K562 (cell line): ENCODE measurements at regions not wholly inside any gene's neighbourhood (a gene's known extent, or its start where the extent isn't known, plus 50 kb on each side); places are given as distances from the start of the nearest gene placed in this dataset.

Source experiments
- CEBPB ChIP-seq: fragments of 450-650 bp; IDR thresholded peaks from 2 replicates; pipeline ENCODE4 v1.6.1; 2016; ENCODE audit warnings: missing genetic modification characterization, missing compliant biosample characterization
- GATAD2A ChIP-seq: fragments of 450-650 bp; IDR thresholded peaks from 2 replicates; pipeline ENCODE4 v1.6.1; 2017
- MBD2 ChIP-seq: sonication (generic); IDR thresholded peaks from 2 replicates; pipeline ENCODE4 v1.6.1; 2016; ENCODE audit warnings: low read depth, borderline replicate concordance
- SMC3 ChIP-seq: conservative IDR thresholded peaks from 2 replicates; pipeline ENCODE4 v1.6.1; 2011; ENCODE audit warnings: low read depth, low read length, improper control_type of control experiment; ENCODE audit not compliant: insufficient read depth
- SREBF1 ChIP-seq: fragments of 150-350 bp; IDR thresholded peaks from 2 replicates; pipeline ENCODE4 v1.6.1; 2014; ENCODE audit warnings: antibody characterized with exemption, low read depth, low read length, borderline replicate concordance
- TF ChIP-seq, protein P1 (sequence below): fragments of 450-650 bp; IDR thresholded peaks from 2 replicates; pipeline ENCODE4 v1.6.1; 2016; ENCODE audit warnings: antibody characterized with exemption
- TF ChIP-seq, protein P2 (sequence below): fragments of 250-450 bp; sonication (Bioruptor Pico); IDR thresholded peaks from 2 replicates; pipeline ENCODE4 v1.4.0; 2020; ENCODE audit warnings: mild to moderate bottlenecking
- TF ChIP-seq, protein P3 (sequence below): sonication (generic); formaldehyde crosslinking; IDR thresholded peaks from 2 replicates; pipeline ENCODE4 v1.5.0; 2020; ENCODE audit warnings: missing genetic modification reagents
- TF ChIP-seq, protein P4 (sequence below): fragments of 450-650 bp; IDR thresholded peaks from 2 replicates; pipeline ENCODE4 v1.6.1; 2016; ENCODE audit warnings: borderline replicate concordance
- TF ChIP-seq, protein P5 (sequence below): fragments of 250-450 bp; sonication (Bioruptor Pico); IDR thresholded peaks from 2 replicates; pipeline ENCODE4 v1.5.0; 2021; ENCODE audit warnings: mild to moderate bottlenecking, borderline replicate concordance

DNA sequence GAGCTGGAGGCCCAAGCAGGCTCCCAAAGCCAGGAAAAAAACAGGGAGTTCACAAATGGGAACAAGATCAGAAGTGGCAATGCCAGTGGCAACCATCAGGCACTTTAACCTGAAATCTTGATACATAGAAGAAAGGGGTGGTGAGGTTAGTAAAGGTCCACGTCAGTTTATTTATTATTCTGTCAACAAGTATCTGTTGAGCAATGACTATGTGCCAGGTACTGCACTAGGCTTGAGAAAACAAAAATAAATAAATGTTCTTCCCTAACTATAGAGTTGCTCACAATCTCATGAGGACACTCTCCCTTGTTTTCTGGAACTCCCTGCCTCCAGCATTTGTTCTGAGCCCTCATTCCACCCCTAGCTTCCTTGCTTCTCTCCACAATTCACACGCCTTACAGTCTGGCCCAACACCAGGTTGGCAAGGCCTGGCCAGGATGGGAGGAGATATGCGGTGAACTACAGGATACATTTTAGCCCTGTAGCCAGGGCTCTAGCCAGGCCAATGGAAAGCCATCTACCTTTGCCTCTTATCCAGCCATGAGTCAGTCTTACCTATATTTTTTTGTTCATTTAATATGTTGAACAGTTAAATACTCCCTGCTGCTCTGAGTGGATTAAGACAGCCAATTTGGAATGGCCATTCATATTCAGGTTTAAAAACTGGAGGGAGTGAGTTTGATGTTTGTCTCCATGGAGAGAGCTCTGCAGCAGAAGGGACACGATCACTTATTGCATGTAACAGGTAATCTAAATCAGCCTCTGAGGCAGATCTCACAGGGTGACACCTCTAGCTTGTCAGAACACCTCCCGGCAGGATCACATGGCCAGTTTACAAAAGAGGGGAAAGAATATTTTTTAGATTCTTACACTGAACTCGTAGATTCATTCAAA, 161.9 kb upstream of the ATP11B start (continued):
- TF ChIP-seq, protein P1, sequence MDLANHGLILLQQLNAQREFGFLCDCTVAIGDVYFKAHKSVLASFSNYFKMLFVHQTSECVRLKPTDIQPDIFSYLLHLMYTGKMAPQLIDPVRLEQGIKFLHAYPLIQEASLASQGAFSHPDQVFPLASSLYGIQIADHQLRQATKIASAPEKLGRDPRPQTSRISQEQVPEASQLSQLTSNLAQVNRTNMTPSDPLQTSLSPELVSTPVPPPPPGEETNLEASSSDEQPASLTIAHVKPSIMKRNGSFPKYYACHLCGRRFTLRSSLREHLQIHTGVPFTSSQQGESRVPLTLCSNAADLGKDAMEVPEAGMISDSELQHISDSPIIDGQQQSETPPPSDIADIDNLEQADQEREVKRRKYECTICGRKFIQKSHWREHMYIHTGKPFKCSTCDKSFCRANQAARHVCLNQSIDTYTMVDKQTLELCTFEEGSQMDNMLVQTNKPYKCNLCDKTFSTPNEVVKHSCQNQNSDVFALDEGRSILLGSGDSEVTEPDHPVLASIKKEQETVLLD = no peak
- TF ChIP-seq SREBF1 (no peak), MBD2 (no peak), SMC3 (no peak), GATAD2A (no peak), CEBPB (tag) (no peak)
- TF ChIP-seq, protein P2, sequence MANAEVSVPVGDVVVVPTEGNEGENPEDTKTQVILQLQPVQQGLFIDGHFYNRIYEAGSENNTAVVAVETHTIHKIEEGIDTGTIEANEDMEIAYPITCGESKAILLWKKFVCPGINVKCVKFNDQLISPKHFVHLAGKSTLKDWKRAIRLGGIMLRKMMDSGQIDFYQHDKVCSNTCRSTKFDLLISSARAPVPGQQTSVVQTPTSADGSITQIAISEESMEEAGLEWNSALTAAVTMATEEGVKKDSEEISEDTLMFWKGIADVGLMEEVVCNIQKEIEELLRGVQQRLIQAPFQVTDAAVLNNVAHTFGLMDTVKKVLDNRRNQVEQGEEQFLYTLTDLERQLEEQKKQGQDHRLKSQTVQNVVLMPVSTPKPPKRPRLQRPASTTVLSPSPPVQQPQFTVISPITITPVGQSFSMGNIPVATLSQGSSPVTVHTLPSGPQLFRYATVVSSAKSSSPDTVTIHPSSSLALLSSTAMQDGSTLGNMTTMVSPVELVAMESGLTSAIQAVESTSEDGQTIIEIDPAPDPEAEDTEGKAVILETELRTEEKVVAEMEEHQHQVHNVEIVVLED (CRISPR knock-in tag) = no peak
- TF ChIP-seq, protein P3, sequence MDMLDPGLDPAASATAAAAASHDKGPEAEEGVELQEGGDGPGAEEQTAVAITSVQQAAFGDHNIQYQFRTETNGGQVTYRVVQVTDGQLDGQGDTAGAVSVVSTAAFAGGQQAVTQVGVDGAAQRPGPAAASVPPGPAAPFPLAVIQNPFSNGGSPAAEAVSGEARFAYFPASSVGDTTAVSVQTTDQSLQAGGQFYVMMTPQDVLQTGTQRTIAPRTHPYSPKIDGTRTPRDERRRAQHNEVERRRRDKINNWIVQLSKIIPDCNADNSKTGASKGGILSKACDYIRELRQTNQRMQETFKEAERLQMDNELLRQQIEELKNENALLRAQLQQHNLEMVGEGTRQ (CRISPR knock-in tag) = no peak
- TF ChIP-seq, protein P4, sequence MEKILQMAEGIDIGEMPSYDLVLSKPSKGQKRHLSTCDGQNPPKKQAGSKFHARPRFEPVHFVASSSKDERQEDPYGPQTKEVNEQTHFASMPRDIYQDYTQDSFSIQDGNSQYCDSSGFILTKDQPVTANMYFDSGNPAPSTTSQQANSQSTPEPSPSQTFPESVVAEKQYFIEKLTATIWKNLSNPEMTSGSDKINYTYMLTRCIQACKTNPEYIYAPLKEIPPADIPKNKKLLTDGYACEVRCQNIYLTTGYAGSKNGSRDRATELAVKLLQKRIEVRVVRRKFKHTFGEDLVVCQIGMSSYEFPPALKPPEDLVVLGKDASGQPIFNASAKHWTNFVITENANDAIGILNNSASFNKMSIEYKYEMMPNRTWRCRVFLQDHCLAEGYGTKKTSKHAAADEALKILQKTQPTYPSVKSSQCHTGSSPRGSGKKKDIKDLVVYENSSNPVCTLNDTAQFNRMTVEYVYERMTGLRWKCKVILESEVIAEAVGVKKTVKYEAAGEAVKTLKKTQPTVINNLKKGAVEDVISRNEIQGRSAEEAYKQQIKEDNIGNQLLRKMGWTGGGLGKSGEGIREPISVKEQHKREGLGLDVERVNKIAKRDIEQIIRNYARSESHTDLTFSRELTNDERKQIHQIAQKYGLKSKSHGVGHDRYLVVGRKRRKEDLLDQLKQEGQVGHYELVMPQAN = no peak
- TF ChIP-seq, protein P5, sequence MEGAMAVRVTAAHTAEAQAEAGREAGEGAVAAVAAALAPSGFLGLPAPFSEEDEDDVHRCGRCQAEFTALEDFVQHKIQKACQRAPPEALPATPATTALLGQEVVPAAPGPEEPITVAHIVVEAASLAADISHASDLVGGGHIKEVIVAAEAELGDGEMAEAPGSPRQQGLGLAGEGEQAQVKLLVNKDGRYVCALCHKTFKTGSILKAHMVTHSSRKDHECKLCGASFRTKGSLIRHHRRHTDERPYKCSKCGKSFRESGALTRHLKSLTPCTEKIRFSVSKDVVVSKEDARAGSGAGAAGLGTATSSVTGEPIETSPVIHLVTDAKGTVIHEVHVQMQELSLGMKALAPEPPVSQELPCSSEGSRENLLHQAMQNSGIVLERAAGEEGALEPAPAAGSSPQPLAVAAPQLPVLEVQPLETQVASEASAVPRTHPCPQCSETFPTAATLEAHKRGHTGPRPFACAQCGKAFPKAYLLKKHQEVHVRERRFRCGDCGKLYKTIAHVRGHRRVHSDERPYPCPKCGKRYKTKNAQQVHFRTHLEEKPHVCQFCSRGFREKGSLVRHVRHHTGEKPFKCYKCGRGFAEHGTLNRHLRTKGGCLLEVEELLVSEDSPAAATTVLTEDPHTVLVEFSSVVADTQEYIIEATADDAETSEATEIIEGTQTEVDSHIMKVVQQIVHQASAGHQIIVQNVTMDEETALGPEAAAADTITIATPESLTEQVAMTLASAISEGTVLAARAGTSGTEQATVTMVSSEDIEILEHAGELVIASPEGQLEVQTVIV (CRISPR knock-in tag) = no peak
